ENCODE measurements at regions not wholly inside any gene's neighbourhood (a gene's known extent, or its start where the extent isn't known, plus 50 kb on each side); places are given as distances from the start of the nearest gene placed in this dataset.
A peak's percentile ranks its signal among the peaks of the same experiment; 100 is the strongest.

DNA sequence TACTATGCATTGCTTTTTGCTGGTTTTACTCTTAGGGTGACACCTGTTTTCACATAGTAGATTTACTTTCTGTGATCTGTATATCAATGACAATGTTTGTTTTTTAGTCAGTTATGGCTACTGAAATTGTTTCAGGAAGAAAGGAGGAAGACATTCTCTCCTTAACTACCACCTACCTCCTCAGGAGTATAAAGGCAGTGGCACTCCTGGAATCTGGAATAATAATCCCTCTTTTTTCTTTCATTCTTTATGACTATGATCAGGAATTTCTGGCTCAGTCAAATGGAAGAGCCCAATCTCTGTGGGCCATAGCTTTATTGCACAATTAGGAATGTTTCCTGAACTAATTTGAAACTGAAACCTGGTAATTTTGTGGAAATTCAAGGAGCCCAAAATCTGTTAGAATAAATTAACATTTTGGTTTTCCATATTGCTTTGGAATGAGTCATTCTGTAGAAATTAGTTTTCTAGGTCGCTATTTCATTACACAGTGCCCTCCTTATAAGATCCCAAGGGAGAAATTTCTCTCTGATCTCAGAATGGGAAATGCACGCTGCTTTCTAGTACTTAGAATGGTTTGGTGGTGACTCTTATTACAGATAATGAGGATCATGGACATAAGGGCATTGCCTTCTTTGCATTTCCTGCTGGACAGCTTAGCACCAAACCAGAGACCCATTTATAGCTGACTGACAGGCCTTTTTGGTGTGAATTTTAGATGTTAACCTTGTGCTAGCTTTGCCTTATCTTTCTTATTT lies 95.3 kb upstream of the VLDLR start:
- no peak overlapping the region for H2BK5ac ChIP-seq (ENCODE audit: low read depth, low read length, poor library complexity, severe bottlenecking)
- H2BK15ac ChIP-seq (ENCODE audit: low read depth, low read length), result no peak overlapping the region
- H3K18ac ChIP-seq (ENCODE audit: low read depth, low read length), result no peak overlapping the region
- ChIA-PET CTCF (no interaction called here), POLR2A (ENCODE audit: unreplicated experiment) (interaction anchor here (0.6 kb wide), 1 partner anchor 1000 kb away, joined by 3 read pairs; the partner anchor contains the start of gene RFX3)
- no peak overlapping the region for H3K4ac ChIP-seq (ENCODE audit: low read depth, low read length)
- no peak overlapping the region for H3K9ac ChIP-seq (ENCODE audit: low read depth, low read length)
- no peak overlapping the region for H4K5ac ChIP-seq (ENCODE audit: low read depth, low read length)
- no TSS peak for BruUV-seq (replicated peaks)
- H2BK120ac ChIP-seq (ENCODE audit: low read depth, low read length), result no peak overlapping the region
- no peak for TF ChIP-seq CHD1 (IDR thresholded peaks at IDR 0.05; ENCODE audit: low read depth, low read length)
- peak; percentile 44; the same call in 1 of the 2 replicates for TF ChIP-seq CEBPB (IDR thresholded peaks at IDR 0.05; ENCODE audit: low read depth, low read length)
- dilution Hi-C loops (cut with HindIII; ENCODE audit: low sequenced_read_pairs, unreplicated experiment) (no loop called here), in situ Hi-C loops (cut with MboI; ENCODE audit: low sequenced_read_pairs) (no loop called here), intact Hi-C loops (cut with micrococcal nuclease) (no loop called here)
- peak; percentile 27 for ATAC-seq (ENCODE audit: low read depth)
- H3K9me1 ChIP-seq (ENCODE audit: insufficient read depth, low read length), result no peaks in the 10 kb centered on the region
- H3K14ac ChIP-seq (replicated peaks; ENCODE audit: low read depth, low read length), result no peak overlapping the region
- H4K20me1 ChIP-seq (ENCODE audit: insufficient read depth, low read length), result no peaks in the 10 kb centered on the region
- H2AK9ac ChIP-seq (replicated peaks; ENCODE audit: low read depth, low read length, poor library complexity), result no peak overlapping the region
- H2AFZ ChIP-seq (replicated peaks; ENCODE audit: low read length, poor library complexity), result no peak overlapping the region
- no CpG with 5 or more reads among the region's 2 CpGs for WGBS, 2 experiments (ENCODE audit: extremely low coverage in 2 of 2, insufficient read length in 1 of 2)
- H3K27ac ChIP-seq (ENCODE audit: insufficient read depth, low read length), result no peak overlapping the region
- no peak for DNase-seq
- no peak overlapping the region for H4K8ac ChIP-seq (ENCODE audit: low read depth in 2 of 2, low read length in 2 of 2)
- no peaks in the 10 kb centered on the region for H3K27me3 ChIP-seq (ENCODE audit: control insufficient read depth, insufficient read depth, low read length)
- H3K4me2 ChIP-seq (ENCODE audit: low read depth, low read length), result no peak overlapping the region
- peaks cover 2% of the 10 kb centered on the region; the same call in 1 of the 2 replicates for H3K36me3 ChIP-seq (ENCODE audit: control insufficient read depth, insufficient read depth, low read length)
- H3K79me1 ChIP-seq (ENCODE audit: low read depth in 1 of 2, low read length in 2 of 2), result no peaks in the 10 kb centered on the region
- no peak overlapping the region for H4K91ac ChIP-seq (ENCODE audit: insufficient read depth, low read depth, low read length)
- no peaks in the 10 kb centered on the region for H3K4me1 ChIP-seq (ENCODE audit: control insufficient read depth, insufficient read depth, low read length)
- no peak overlapping the region for H2BK20ac ChIP-seq (ENCODE audit: low read depth, low read length)
- H3K23ac ChIP-seq (ENCODE audit: low read depth, low read length), result no peak overlapping the region
- H2AK5ac ChIP-seq (ENCODE audit: low read depth, low read length), result no peak overlapping the region
- no peaks in the 10 kb centered on the region for H3K9me3 ChIP-seq (ENCODE audit: control insufficient read depth, insufficient read depth, low read length)
- no peak overlapping the region for H3K4me3 ChIP-seq (ENCODE audit: insufficient read depth, low read depth, low read length)
- H3K56ac ChIP-seq (ENCODE audit: extremely low read depth, insufficient read depth, low read length), result no peak overlapping the region

Data from IMR-90 (cell line).